Spleen (tissue), 11 donors: ENCODE measurements at regions not wholly inside any gene's neighbourhood (a gene's known extent, or its start where the extent isn't known, plus 50 kb on each side); places are given as distances from the start of the nearest gene placed in this dataset.
"Not testable (repeated sequence)": the region's sequence is repeated elsewhere in the genome, so short reads cannot be mapped to it uniquely, and the experiment has no call there.

Experiments used
- DNase-seq: peaks from one replicate; pipeline ENCODE4 v3.0.0-alpha.2; 2020
- H3K27ac ChIP-seq, 8 donors: fragments of 200-600 bp; sonication (generic) in 7 of 8; 1 replicate in 4 of 8; 2 replicates in 4 of 8; pipeline versions ENCODE4 v1.5.0 to v1.8.0; 2016 to 2021; ENCODE audit warnings: inconsistent platforms in 4 of 8, mild to moderate bottlenecking in 4 of 8, moderate library complexity in 1 of 8
- H3K27me3 ChIP-seq, 7 donors: fragments of 200-600 bp; sonication (generic) in 6 of 7; replicated peaks in 1 of 7; 1 replicate in 4 of 7; 2 replicates in 3 of 7; pipeline versions ENCODE4 v1.5.0 to v1.8.0; 2016 to 2021; ENCODE audit warnings: inconsistent platforms in 3 of 7, mild to moderate bottlenecking in 1 of 7
- H3K36me3 ChIP-seq, 6 donors: fragments of 200-600 bp; sonication (generic) in 5 of 6; 1 replicate in 4 of 6; 2 replicates in 2 of 6; pipeline versions ENCODE4 v1.5.0 to v1.8.0; 2016 to 2021; ENCODE audit warnings: inconsistent platforms in 2 of 6
- H3K4me1 ChIP-seq, 6 donors: fragments of 200-600 bp; sonication (generic) in 5 of 6; 1 replicate in 3 of 6; 2 replicates in 3 of 6; pipeline versions ENCODE4 v1.5.0 to v1.8.0; 2016 to 2021; ENCODE audit warnings: inconsistent platforms in 3 of 6
- H3K4me3 ChIP-seq, 8 donors: fragments of 200-600 bp; sonication (generic) in 7 of 8; 1 replicate in 4 of 8; 2 replicates in 4 of 8; pipeline versions ENCODE4 v1.5.0 to v1.8.0; 2016 to 2021; ENCODE audit warnings: inconsistent platforms in 4 of 8, mild to moderate bottlenecking in 4 of 8, moderate library complexity in 2 of 8
- H3K9me3 ChIP-seq, 8 donors: fragments of 200-600 bp; sonication (generic) in 7 of 8; 1 replicate in 4 of 8; 2 replicates in 4 of 8; pipeline versions ENCODE4 v1.5.0 to v1.8.0; 2016 to 2021; ENCODE audit warnings: inconsistent platforms in 4 of 8
- POLR2A ChIP-seq, 3 donors: fragments of 450-650 bp; IDR thresholded peaks; one replicate each; pipeline ENCODE4 v1.5.1; 2017; ENCODE audit warnings: antibody characterized with exemption in 3 of 3, mild to moderate bottlenecking in 1 of 3
- POLR2AphosphoS5 ChIP-seq, 3 donors: sonication (generic); formaldehyde crosslinking; IDR thresholded peaks; one replicate each; pipeline ENCODE4 v1.5.1; 2017; ENCODE audit warnings: antibody characterized with exemption in 3 of 3
- WGBS, 5 donors: extraction: QIAGEN DNeasy Blood & Tissue Kit in 3 of 5; methylation state at CpG; one replicate each; pipeline versions ENCODE4 v1.1.5 to v1.1.7; 2013 to 2018; 5-methylcytosine and 5-hydroxymethylcytosine counted together
- intact Hi-C: fragments of 100-400 bp; cut with DNase I; formaldehyde crosslinking; loops from one replicate; pipeline ENCODE4 v1.15.0; 2023; ENCODE audit warnings: low total_unique reads
- TF ChIP-seq, protein P1 (sequence below), 11 experiments: fragments of 200-600 bp in 7 of 11; fragments of 450-650 bp in 4 of 11; sonication (generic) in 4 of 11; IDR thresholded peaks in 8 of 11; conservative IDR thresholded peaks in 3 of 11; 1 replicate in 7 of 11; 2 replicates in 4 of 11; pipeline versions ENCODE4 v1.4.0 to v1.8.0; 2016 to 2021; ENCODE audit warnings: antibody characterized with exemption in 11 of 11, inconsistent platforms in 4 of 11, mild to moderate bottlenecking in 1 of 11
- donor health status: healthy with polysubstance abuse.
- donor health status: DM: no; HTN: no; CAD: no; lungs with moderate emphysema.
- donor health status: DM: no; HTN: no; CAD: no.
- donor health status: Bipolar disorder and iron deficiency.
- donor health status: healthy.
- donor health status: DM: no; HTN: no; CAD: no.
- donor health status: DM: yes; HTN: yes; CAD: no.

DNA sequence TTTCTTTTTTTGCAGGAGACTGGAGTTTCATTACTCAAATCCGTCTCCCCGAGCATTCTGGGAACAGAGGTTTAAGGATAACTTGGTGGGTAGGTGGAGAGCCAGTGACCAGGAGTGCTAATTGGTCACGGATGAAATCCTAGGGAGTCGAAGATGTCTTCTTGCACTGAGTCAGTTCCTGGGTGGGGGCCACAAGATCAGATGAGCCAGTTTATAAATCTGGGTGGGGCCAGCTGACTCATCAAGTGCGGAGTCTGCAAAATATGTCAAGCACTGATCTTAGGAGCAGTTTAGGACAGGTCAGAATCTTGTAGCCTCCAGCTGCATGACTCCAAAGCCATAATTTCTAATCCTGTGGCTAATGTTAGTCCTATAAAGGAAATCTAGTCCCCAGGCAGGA, 741.3 kb downstream of the PCDH7 start:
- H3K27me3 ChIP-seq: no peaks in the 10 kb centered on the region
- intact Hi-C loops: no loop called here
- no peak overlapping the region for H3K27ac ChIP-seq
- no peaks in the 10 kb centered on the region for H3K4me1 ChIP-seq
- no peak for DNase-seq
- peaks cover 0 to 27% (median 13%) of the 10 kb centered on the region in 8 donors for H3K9me3 ChIP-seq
- no peak overlapping the region for H3K4me3 ChIP-seq
- 81 to 96% (median 91%) methylated on average over 5 of the region's 5 CpGs for WGBS, 5 donors
- no peaks in the 10 kb centered on the region for H3K36me3 ChIP-seq
- no peak for TF ChIP-seq POLR2AphosphoS5 (IDR thresholded peaks at IDR 0.05)
- no peak for TF ChIP-seq POLR2A (IDR thresholded peaks at IDR 0.05)
- TF ChIP-seq, protein P1, sequence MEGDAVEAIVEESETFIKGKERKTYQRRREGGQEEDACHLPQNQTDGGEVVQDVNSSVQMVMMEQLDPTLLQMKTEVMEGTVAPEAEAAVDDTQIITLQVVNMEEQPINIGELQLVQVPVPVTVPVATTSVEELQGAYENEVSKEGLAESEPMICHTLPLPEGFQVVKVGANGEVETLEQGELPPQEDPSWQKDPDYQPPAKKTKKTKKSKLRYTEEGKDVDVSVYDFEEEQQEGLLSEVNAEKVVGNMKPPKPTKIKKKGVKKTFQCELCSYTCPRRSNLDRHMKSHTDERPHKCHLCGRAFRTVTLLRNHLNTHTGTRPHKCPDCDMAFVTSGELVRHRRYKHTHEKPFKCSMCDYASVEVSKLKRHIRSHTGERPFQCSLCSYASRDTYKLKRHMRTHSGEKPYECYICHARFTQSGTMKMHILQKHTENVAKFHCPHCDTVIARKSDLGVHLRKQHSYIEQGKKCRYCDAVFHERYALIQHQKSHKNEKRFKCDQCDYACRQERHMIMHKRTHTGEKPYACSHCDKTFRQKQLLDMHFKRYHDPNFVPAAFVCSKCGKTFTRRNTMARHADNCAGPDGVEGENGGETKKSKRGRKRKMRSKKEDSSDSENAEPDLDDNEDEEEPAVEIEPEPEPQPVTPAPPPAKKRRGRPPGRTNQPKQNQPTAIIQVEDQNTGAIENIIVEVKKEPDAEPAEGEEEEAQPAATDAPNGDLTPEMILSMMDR (IDR thresholded peaks at IDR 0.05 in 8 of 11, conservative IDR thresholded peaks at IDR 0.05 in 3 of 11): no peak

- Histone ChIP-seq H3K27me3 (no peaks in the 10 kb centered on the region), H3K4me1 (no peaks in the 10 kb centered on the region), H3K36me3 (no peaks in the 10 kb centered on the region), H3K4me3 (no peak overlapping the region), H3K27ac (no peak overlapping the region), H3K9me3 (peaks cover 0 to 19% (median 12%) of the 10 kb centered on the region in 8 donors)
- no peak for TF ChIP-seq POLR2A (IDR thresholded peaks at IDR 0.05)
- TF ChIP-seq, protein P1 (IDR thresholded peaks at IDR 0.05 in 8 of 11, conservative IDR thresholded peaks at IDR 0.05 in 3 of 11): no peak
- TF ChIP-seq POLR2AphosphoS5 (IDR thresholded peaks at IDR 0.05): no peak
- intact Hi-C loops: no loop called here
- 54 to 76% (median 68%) methylated on average over 3 of the region's 3 CpGs for WGBS, 5 donors
- no peak for DNase-seq
These were observed 747.6 kb downstream of the PCDH7 start for GRCh38 chr4:31467781-31468180.

DNA sequence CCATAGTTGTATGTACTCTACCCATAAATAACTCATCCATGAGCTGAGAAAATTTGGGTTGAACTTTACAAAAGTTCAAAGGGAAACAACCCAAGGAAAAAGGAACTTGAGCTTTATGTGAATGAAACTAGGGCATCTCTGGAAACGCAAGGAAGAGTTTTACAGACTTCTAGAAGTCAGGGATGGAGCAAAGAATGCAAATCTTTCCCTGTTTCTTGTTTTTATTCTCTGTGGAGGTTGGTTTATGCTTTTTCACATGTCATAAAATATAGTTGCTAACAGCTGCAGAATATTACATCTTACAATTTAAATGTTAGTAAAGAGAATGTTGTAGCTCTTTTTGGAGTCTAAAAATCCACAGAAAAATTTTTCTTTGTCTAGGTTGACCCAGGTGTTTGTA, 754.1 kb downstream of the PCDH7 start:
- H3K4me3 ChIP-seq: no peak overlapping the region
- H3K27me3 ChIP-seq: no peaks in the 10 kb centered on the region
- TF ChIP-seq POLR2AphosphoS5 (IDR thresholded peaks at IDR 0.05): no peak
- TF ChIP-seq POLR2A (IDR thresholded peaks at IDR 0.05): no peak
- TF ChIP-seq, protein P1 (IDR thresholded peaks at IDR 0.05 in 8 of 11, conservative IDR thresholded peaks at IDR 0.05 in 3 of 11): no peak
- WGBS, 5 donors: 46 to 71% (median 62%) methylated on average over 1 of the region's 1 CpG
- no peak for DNase-seq
- H3K9me3 ChIP-seq: peaks cover 0 to 42% (median 26%) of the 10 kb centered on the region in 8 donors
- no peaks in the 10 kb centered on the region for H3K4me1 ChIP-seq
- H3K27ac ChIP-seq: no peak overlapping the region
- H3K36me3 ChIP-seq: no peaks in the 10 kb centered on the region
- intact Hi-C loops: no loop called here

DNA sequence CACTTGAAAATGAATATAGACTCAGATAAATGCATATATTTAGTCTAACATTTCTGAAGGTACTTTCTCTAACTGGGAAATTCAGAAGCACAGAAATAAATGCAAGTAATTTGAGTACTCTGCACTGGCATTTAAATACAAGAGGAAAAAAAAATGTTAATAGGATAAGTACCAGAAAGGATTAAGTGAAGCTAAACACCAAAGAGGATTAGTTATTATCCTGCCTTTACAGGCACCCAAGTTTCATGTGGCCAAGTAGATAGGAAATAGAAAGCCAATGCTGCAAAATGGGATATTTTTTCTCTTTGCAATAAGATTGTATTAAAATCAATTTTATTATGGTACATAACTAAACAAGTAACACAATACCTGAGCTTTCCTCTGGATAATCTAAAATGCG, 762.5 kb downstream of the PCDH7 start:
- DNase-seq: no peak
- Histone ChIP-seq H3K27ac (no peak overlapping the region), H3K9me3 (peaks cover 0 to 13% (median 6%) of the 10 kb centered on the region in 8 donors), H3K4me3 (no peak overlapping the region), H3K36me3 (no peaks in the 10 kb centered on the region), H3K27me3 (no peaks in the 10 kb centered on the region), H3K4me1 (no peaks in the 10 kb centered on the region)
- intact Hi-C loops: no loop called here
- WGBS, 5 donors: 88 to 97% (median 93%) methylated on average over 1 of the region's 1 CpG
- TF ChIP-seq, protein P1 (IDR thresholded peaks at IDR 0.05 in 8 of 11, conservative IDR thresholded peaks at IDR 0.05 in 3 of 11): no peak
- TF ChIP-seq POLR2AphosphoS5 (IDR thresholded peaks at IDR 0.05) (no peak), POLR2A (IDR thresholded peaks at IDR 0.05) (no peak)

DNA sequence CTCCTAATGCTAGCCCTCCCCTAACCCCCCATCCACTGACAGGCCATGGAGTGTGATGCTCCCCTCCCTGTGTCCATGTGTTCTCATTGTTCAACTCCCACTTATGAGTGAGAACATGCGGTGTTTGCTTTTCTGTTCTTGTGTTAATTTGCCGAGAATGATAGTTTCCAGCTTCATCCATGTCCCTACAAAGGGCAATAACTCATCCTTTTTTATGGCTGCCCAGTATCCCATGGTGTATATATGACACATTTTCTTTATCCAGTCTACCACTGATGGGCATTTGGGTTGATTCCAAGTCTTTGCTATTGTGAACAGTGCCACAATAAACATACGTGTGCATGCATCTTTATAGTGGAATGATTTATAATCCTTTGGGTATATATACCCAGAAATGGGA, 779.0 kb downstream of the PCDH7 start:
- 82 to 95% (median 89%) methylated on average over 3 of the region's 3 CpGs for WGBS, 5 donors
- H3K4me1 ChIP-seq, H3K27ac ChIP-seq, H3K9me3 ChIP-seq, H3K4me3 ChIP-seq, DNase-seq, H3K36me3 ChIP-seq, intact Hi-C loops, H3K27me3 ChIP-seq: not testable (repeated sequence)
